Mesendoderm (in vitro differentiated cells): ENCODE measurements at regions not wholly inside any gene's neighbourhood (a gene's known extent, or its start where the extent isn't known, plus 50 kb on each side); places are given as distances from the start of the nearest gene placed in this dataset.

Experiments used
- DNase-seq: peaks from one replicate; pipeline ENCODE4 v3.0.0; 2013
- H2AK5ac ChIP-seq: 2 replicates; pipeline ENCODE4 v1.6.1; 2013; ENCODE audit warnings: low read length, inconsistent platforms
- H2BK120ac ChIP-seq: 2 replicates; pipeline ENCODE4 v1.6.1; 2013; ENCODE audit warnings: low read depth, mild to moderate bottlenecking, low read length, moderate library complexity, mixed read lengths
- H2BK15ac ChIP-seq: replicated peaks from 2 replicates; pipeline ENCODE4 v1.6.1; 2013; ENCODE audit warnings: low read depth, mild to moderate bottlenecking, moderate library complexity
- H2BK5ac ChIP-seq: 2 replicates; pipeline ENCODE4 v1.6.1; 2013; ENCODE audit warnings: low read length, inconsistent platforms
- H3K18ac ChIP-seq: 2 replicates; pipeline ENCODE4 v1.6.1; 2013; ENCODE audit warnings: mild to moderate bottlenecking, low read length, mixed read lengths
- H3K23ac ChIP-seq: one replicate; pipeline ENCODE4 v1.6.1; 2013; ENCODE audit warnings: low read length
- H3K27ac ChIP-seq: 2 replicates; pipeline ENCODE4 v1.5.1; 2013; ENCODE audit warnings: low read depth, mild to moderate bottlenecking, inconsistent platforms, low read length, moderate library complexity
- H3K27me3 ChIP-seq: 2 replicates; pipeline ENCODE4 v1.6.1; 2013; ENCODE audit warnings: low read length, control low read depth, mild to moderate bottlenecking, inconsistent platforms; ENCODE audit not compliant: insufficient read depth, poor library complexity
- H3K36me3 ChIP-seq: 2 replicates; pipeline ENCODE4 v1.6.1; 2013; ENCODE audit warnings: low read length, inconsistent platforms; ENCODE audit not compliant: control insufficient read depth, insufficient read depth
- H3K4ac ChIP-seq: one replicate; pipeline ENCODE4 v1.6.1; 2013; ENCODE audit warnings: low read depth, mild to moderate bottlenecking, low read length, moderate library complexity
- H3K4me1 ChIP-seq: 2 replicates; pipeline ENCODE4 v1.6.1; 2013; ENCODE audit warnings: low read depth, low read length, inconsistent platforms; ENCODE audit not compliant: control insufficient read depth
- H3K4me2 ChIP-seq: 2 replicates; pipeline ENCODE4 v1.6.1; 2013; ENCODE audit warnings: low read length
- H3K4me3 ChIP-seq: 2 replicates; pipeline ENCODE4 v1.5.1; 2013; ENCODE audit warnings: mild to moderate bottlenecking, low read length
- H3K56ac ChIP-seq: one replicate; pipeline ENCODE4 v1.6.1; 2013; ENCODE audit warnings: low read length
- H3K79me1 ChIP-seq: 2 replicates; pipeline ENCODE4 v1.6.1; 2013; ENCODE audit warnings: low read length, inconsistent platforms
- H3K79me2 ChIP-seq: 2 replicates; pipeline ENCODE4 v1.6.1; 2013; ENCODE audit warnings: mild to moderate bottlenecking, low read length; ENCODE audit not compliant: control insufficient read depth, insufficient read depth
- H3K9ac ChIP-seq: 2 replicates; pipeline ENCODE4 v1.6.1; 2013; ENCODE audit warnings: low read length, inconsistent platforms
- H4K5ac ChIP-seq: one replicate; pipeline ENCODE4 v1.6.1; 2013; ENCODE audit warnings: low read length
- H4K8ac ChIP-seq: one replicate; pipeline ENCODE4 v1.6.1; 2013; ENCODE audit warnings: low read depth, mild to moderate bottlenecking, control low read depth, low read length, moderate library complexity
- WGBS: extraction: QIAGEN DNeasy Blood & Tissue Kit; methylation state at CpG from one replicate; pipeline ENCODE4 v1.1.7; 2013; ENCODE audit warnings: low lambda C conversion rate, missing lambda C conversion rate; ENCODE audit not compliant: insufficient coverage; ENCODE audit errors: extremely low coverage; 5-methylcytosine and 5-hydroxymethylcytosine counted together

- H2BK15ac ChIP-seq = no peak overlapping the region
- no peak overlapping the region for H3K9ac ChIP-seq
- H3K4ac ChIP-seq = no peak overlapping the region
- no peaks in the 10 kb centered on the region for H3K79me2 ChIP-seq
- H3K79me1 ChIP-seq = no peaks in the 10 kb centered on the region
- H3K4me1 ChIP-seq = no peaks in the 10 kb centered on the region
- no peak overlapping the region for H2BK5ac ChIP-seq
- no peak overlapping the region for H3K18ac ChIP-seq
- no peak overlapping the region for H4K5ac ChIP-seq
- H4K8ac ChIP-seq = no peak overlapping the region
- H3K4me2 ChIP-seq = no peak overlapping the region
- no CpG with 5 or more reads among the region's 3 CpGs for WGBS
- H3K36me3 ChIP-seq = no peaks in the 10 kb centered on the region
- H3K27me3 ChIP-seq = no peaks in the 10 kb centered on the region
- no peak overlapping the region for H3K4me3 ChIP-seq
- DNase-seq = no peak
- no peak overlapping the region for H2BK120ac ChIP-seq
- no peak overlapping the region for H3K23ac ChIP-seq
- no peak overlapping the region for H3K27ac ChIP-seq
- no peak overlapping the region for H2AK5ac ChIP-seq
- H3K56ac ChIP-seq = no peak overlapping the region
Observed at GRCh38 chr9:78614892-78615291, 318.0 kb downstream of the PSAT1 start.

GRCh38 chr9:78615372-78615771, 318.4 kb downstream of the PSAT1 start:
- H2BK15ac ChIP-seq = no peak overlapping the region
- H3K27me3 ChIP-seq = no peaks in the 10 kb centered on the region
- H3K79me2 ChIP-seq = no peaks in the 10 kb centered on the region
- no peak overlapping the region for H2BK5ac ChIP-seq
- H3K27ac ChIP-seq = no peak overlapping the region
- no peak overlapping the region for H2BK120ac ChIP-seq
- H3K4me3 ChIP-seq = no peak overlapping the region
- DNase-seq = no peak
- no peak overlapping the region for H3K18ac ChIP-seq
- no CpG with 5 or more reads among the region's 5 CpGs for WGBS
- no peak overlapping the region for H4K8ac ChIP-seq
- H3K79me1 ChIP-seq = no peaks in the 10 kb centered on the region
- no peak overlapping the region for H3K9ac ChIP-seq
- H3K23ac ChIP-seq = no peak overlapping the region
- H3K4ac ChIP-seq = no peak overlapping the region
- H3K4me2 ChIP-seq = no peak overlapping the region
- H4K5ac ChIP-seq = no peak overlapping the region
- no peaks in the 10 kb centered on the region for H3K4me1 ChIP-seq
- H3K36me3 ChIP-seq = no peaks in the 10 kb centered on the region
- no peak overlapping the region for H3K56ac ChIP-seq
- H2AK5ac ChIP-seq = no peak overlapping the region

GRCh38 chr9:78618735-78619134, 321.8 kb downstream of the PSAT1 start:
- H3K36me3 ChIP-seq = no peaks in the 10 kb centered on the region
- no CpG with 5 or more reads among the region's 2 CpGs for WGBS
- H3K79me1 ChIP-seq = no peaks in the 10 kb centered on the region
- no peak overlapping the region for H3K56ac ChIP-seq
- no peak overlapping the region for H3K27ac ChIP-seq
- H3K4me1 ChIP-seq = no peaks in the 10 kb centered on the region
- no peak overlapping the region for H3K4ac ChIP-seq
- no peaks in the 10 kb centered on the region for H3K27me3 ChIP-seq
- H3K4me2 ChIP-seq = no peak overlapping the region
- no peak overlapping the region for H2AK5ac ChIP-seq
- H3K18ac ChIP-seq = no peak overlapping the region
- no peak overlapping the region for H3K4me3 ChIP-seq
- H3K9ac ChIP-seq = no peak overlapping the region
- peak; percentile 12 for DNase-seq
- no peak overlapping the region for H2BK15ac ChIP-seq
- no peak overlapping the region for H2BK5ac ChIP-seq
- H4K8ac ChIP-seq = no peak overlapping the region
- no peak overlapping the region for H4K5ac ChIP-seq
- H3K23ac ChIP-seq = no peak overlapping the region
- H2BK120ac ChIP-seq = no peak overlapping the region
- no peaks in the 10 kb centered on the region for H3K79me2 ChIP-seq

GRCh38 chr9:78620303-78620702, 323.4 kb downstream of the PSAT1 start:
- no peak overlapping the region for H4K5ac ChIP-seq
- H3K27me3 ChIP-seq = no peaks in the 10 kb centered on the region
- no peak overlapping the region for H3K4me3 ChIP-seq
- no peak for DNase-seq
- no peaks in the 10 kb centered on the region for H3K36me3 ChIP-seq
- H3K27ac ChIP-seq = no peak overlapping the region
- H2AK5ac ChIP-seq = no peak overlapping the region
- no peak overlapping the region for H3K23ac ChIP-seq
- no peak overlapping the region for H2BK5ac ChIP-seq
- no peak overlapping the region for H3K4ac ChIP-seq
- H3K56ac ChIP-seq = no peak overlapping the region
- no peaks in the 10 kb centered on the region for H3K4me1 ChIP-seq
- H3K79me2 ChIP-seq = no peaks in the 10 kb centered on the region
- no peak overlapping the region for H2BK120ac ChIP-seq
- H3K18ac ChIP-seq = no peak overlapping the region
- no peak overlapping the region for H2BK15ac ChIP-seq
- no peak overlapping the region for H4K8ac ChIP-seq
- no peak overlapping the region for H3K4me2 ChIP-seq
- no peaks in the 10 kb centered on the region for H3K79me1 ChIP-seq
- no CpG with 5 or more reads among the region's 3 CpGs for WGBS
- H3K9ac ChIP-seq = no peak overlapping the region

GRCh38 chr9:78620764-78621163, 323.8 kb downstream of the PSAT1 start:
- no CpG with 5 or more reads among the region's 5 CpGs for WGBS
- no peak overlapping the region for H4K8ac ChIP-seq

GRCh38 chr9:78622126-78622525, 325.2 kb downstream of the PSAT1 start:
- Histone ChIP-seq H3K36me3 (no peaks in the 10 kb centered on the region), H4K5ac (no peak overlapping the region), H2BK120ac (no peak overlapping the region), H3K4me1 (no peaks in the 10 kb centered on the region), H2AK5ac (no peak overlapping the region), H2BK5ac (no peak overlapping the region), H3K27ac (no peak overlapping the region), H2BK15ac (no peak overlapping the region), H3K4ac (no peak overlapping the region), H3K9ac (no peak overlapping the region), H3K4me3 (no peak overlapping the region), H3K4me2 (no peak overlapping the region), H3K56ac (no peak overlapping the region), H3K27me3 (no peaks in the 10 kb centered on the region), H3K79me2 (no peaks in the 10 kb centered on the region), H3K79me1 (no peaks in the 10 kb centered on the region), H3K18ac (no peak overlapping the region), H3K23ac (no peak overlapping the region), H4K8ac (no peak overlapping the region)
- no CpG with 5 or more reads among the region's 2 CpGs for WGBS
- peak; percentile 21 for DNase-seq

More at GRCh38 chr9:78620764-78621163, 323.8 kb downstream of the PSAT1 start:
- Histone ChIP-seq H2BK5ac (no peak overlapping the region), H3K23ac (no peak overlapping the region), H3K4me3 (no peak overlapping the region), H2BK15ac (no peak overlapping the region), H3K4me2 (no peak overlapping the region), H3K79me1 (no peaks in the 10 kb centered on the region), H3K36me3 (no peaks in the 10 kb centered on the region), H2BK120ac (no peak overlapping the region), H3K9ac (no peak overlapping the region), H3K4ac (no peak overlapping the region), H3K27me3 (no peaks in the 10 kb centered on the region), H3K79me2 (no peaks in the 10 kb centered on the region), H2AK5ac (no peak overlapping the region), H3K27ac (no peak overlapping the region), H3K18ac (no peak overlapping the region), H3K56ac (no peak overlapping the region), H4K5ac (no peak overlapping the region), H3K4me1 (no peaks in the 10 kb centered on the region)
- no peak for DNase-seq
